HepG2 (cell line): ENCODE measurements at regions not wholly inside any gene's neighbourhood (a gene's known extent, or its start where the extent isn't known, plus 50 kb on each side); places are given as distances from the start of the nearest gene placed in this dataset.

Experiments
- ATF7 ChIP-seq, 2 experiments: fragments of 450-650 bp in 1 of 2; sonication (generic) in 1 of 2; formaldehyde crosslinking in 1 of 2; IDR thresholded peaks; 2 replicates each; pipeline versions ENCODE4 v1.4.0 to v1.6.1; 2016 to 2020; ENCODE audit warnings: antibody characterized with exemption in 1 of 2, mild to moderate bottlenecking in 1 of 2, missing genetic modification reagents in 1 of 2
- BORCS8-MEF2B ChIP-seq: sonication (generic); formaldehyde crosslinking; IDR thresholded peaks from 2 replicates; pipeline ENCODE4 v1.8.0; 2022; ENCODE audit warnings: mild to moderate bottlenecking, missing genetic modification reagents
- FOXA3 ChIP-seq: IDR thresholded peaks from 2 replicates; pipeline ENCODE4 v1.6.1; 2016; ENCODE audit warnings: missing genetic modification reagents, missing compliant biosample characterization
- RFXANK ChIP-seq: IDR thresholded peaks from 2 replicates; pipeline ENCODE4 v1.6.1; 2016
- RXRB ChIP-seq: IDR thresholded peaks from 2 replicates; pipeline ENCODE4 v1.6.1; 2016; ENCODE audit warnings: borderline replicate concordance, missing genetic modification reagents, missing compliant biosample characterization
- SMAD1 ChIP-seq: sonication (generic); formaldehyde crosslinking; IDR thresholded peaks from 2 replicates; pipeline ENCODE4 v1.4.0; 2020; ENCODE audit warnings: missing genetic modification reagents, low read depth, mild to moderate bottlenecking, borderline replicate concordance
- SOX13 ChIP-seq, 3 experiments: fragments of 450-650 bp in 1 of 3; sonication (generic) in 1 of 3; formaldehyde crosslinking in 1 of 3; IDR thresholded peaks in 2 of 3; conservative IDR thresholded peaks in 1 of 3; 2 replicates each; pipeline versions ENCODE4 v1.5.0 to v1.6.1; 2016 to 2020; ENCODE audit warnings: antibody characterized with exemption in 1 of 3, mild to moderate bottlenecking in 1 of 3, missing compliant biosample characterization in 1 of 3, missing genetic modification reagents in 1 of 3, moderate library complexity in 1 of 3
- ZNF101 ChIP-seq: sonication (generic); formaldehyde crosslinking; IDR thresholded peaks from 2 replicates; pipeline ENCODE4 v1.4.0; 2020; ENCODE audit warnings: mild to moderate bottlenecking, low read depth, missing genetic modification reagents, borderline replicate concordance
- ZNF121 ChIP-seq: sonication (generic); formaldehyde crosslinking; IDR thresholded peaks from 2 replicates; pipeline ENCODE4 v1.5.0; 2020; ENCODE audit warnings: mild to moderate bottlenecking, missing genetic modification reagents
- ZNF235 ChIP-seq: sonication (generic); formaldehyde crosslinking; IDR thresholded peaks from 2 replicates; pipeline ENCODE4 v1.8.1; 2023; ENCODE audit warnings: mild to moderate bottlenecking, missing genetic modification reagents, borderline replicate concordance
- ZNF24 ChIP-seq: fragments of 450-650 bp; IDR thresholded peaks from 2 replicates; pipeline ENCODE4 v1.6.1; 2017; ENCODE audit warnings: antibody characterized with exemption, mild to moderate bottlenecking
- ZNF256 ChIP-seq: sonication (generic); formaldehyde crosslinking; conservative IDR thresholded peaks from 2 replicates; pipeline ENCODE4 v1.4.0; 2020; ENCODE audit warnings: missing genetic modification reagents
- ZNF30 ChIP-seq: sonication (generic); formaldehyde crosslinking; IDR thresholded peaks from 2 replicates; pipeline ENCODE4 v1.5.0; 2020; ENCODE audit warnings: mild to moderate bottlenecking, missing genetic modification reagents
- ZNF570 ChIP-seq: sonication (generic); formaldehyde crosslinking; IDR thresholded peaks from 2 replicates; pipeline ENCODE4 v1.4.0; 2020; ENCODE audit warnings: mild to moderate bottlenecking, missing genetic modification reagents, borderline replicate concordance
- ZSCAN31 ChIP-seq: sonication (generic); formaldehyde crosslinking; IDR thresholded peaks from 2 replicates; pipeline ENCODE4 v1.5.0; 2020; ENCODE audit warnings: low read depth, mild to moderate bottlenecking, missing genetic modification reagents
- TF ChIP-seq, protein P1 (sequence below): sonication (generic); formaldehyde crosslinking; IDR thresholded peaks from 2 replicates; pipeline ENCODE4 v1.4.0; 2020; ENCODE audit warnings: mild to moderate bottlenecking, low read depth, missing genetic modification reagents
- TF ChIP-seq, protein P2 (sequence below): sonication (generic); formaldehyde crosslinking; IDR thresholded peaks from 2 replicates; pipeline ENCODE4 v1.4.0; 2020; ENCODE audit warnings: missing genetic modification reagents
- TF ChIP-seq, protein P3 (sequence below): sonication (generic); formaldehyde crosslinking; IDR thresholded peaks from 2 replicates; pipeline ENCODE4 v1.4.0; 2020; ENCODE audit warnings: missing genetic modification reagents
- TF ChIP-seq, protein P4 (sequence below): sonication (generic); formaldehyde crosslinking; conservative IDR thresholded peaks from 2 replicates; pipeline ENCODE4 v1.4.0; 2020; ENCODE audit warnings: missing genetic modification reagents
- TF ChIP-seq, protein P5 (sequence below): sonication (generic); formaldehyde crosslinking; IDR thresholded peaks from 2 replicates; pipeline ENCODE4 v1.4.0; 2020; ENCODE audit warnings: low read depth, missing genetic modification reagents

DNA sequence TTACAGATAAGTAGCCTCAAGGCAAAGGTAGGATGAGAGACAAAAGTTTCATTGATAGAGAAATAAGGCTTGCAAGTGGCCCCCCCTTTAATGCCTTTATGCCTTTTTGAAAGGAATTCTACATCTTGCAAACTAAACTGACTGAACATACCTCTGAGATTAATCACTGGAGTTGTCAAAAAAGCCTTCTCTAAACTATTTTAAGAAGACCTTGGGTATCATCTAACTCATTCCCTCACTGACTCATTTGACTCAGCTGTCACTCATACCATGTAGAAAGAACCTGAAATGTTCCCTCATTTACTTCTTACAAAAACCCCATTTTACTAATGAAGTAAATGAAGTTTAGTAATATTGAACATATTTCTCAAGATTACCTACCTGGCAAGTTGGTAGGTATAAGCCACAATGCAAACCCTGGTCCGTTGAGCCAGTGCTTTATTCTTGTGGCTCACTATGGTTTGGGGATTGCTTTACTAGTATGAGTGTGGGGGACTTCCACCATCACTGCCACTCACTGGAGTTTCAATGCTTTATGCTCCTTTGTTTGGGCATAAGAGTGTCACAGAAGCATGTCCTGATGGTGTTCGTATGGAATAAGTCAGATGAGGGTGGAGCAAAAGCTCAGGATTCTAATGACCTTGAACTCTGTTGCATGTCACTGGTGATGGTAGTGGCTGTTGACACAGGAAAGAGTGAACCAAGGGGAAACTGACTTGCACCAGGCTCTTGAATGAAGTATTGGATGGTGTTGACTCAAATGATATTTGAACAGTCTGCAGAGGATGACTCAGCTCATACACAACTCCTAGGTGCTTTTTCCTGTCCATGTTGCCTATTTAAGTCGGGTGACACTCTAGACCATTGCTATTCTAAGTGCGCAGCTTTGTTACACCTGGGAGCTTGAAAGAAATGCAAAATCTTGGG lies 305.5 kb upstream of the EMCN start (continued):
- TF ChIP-seq, protein P1, sequence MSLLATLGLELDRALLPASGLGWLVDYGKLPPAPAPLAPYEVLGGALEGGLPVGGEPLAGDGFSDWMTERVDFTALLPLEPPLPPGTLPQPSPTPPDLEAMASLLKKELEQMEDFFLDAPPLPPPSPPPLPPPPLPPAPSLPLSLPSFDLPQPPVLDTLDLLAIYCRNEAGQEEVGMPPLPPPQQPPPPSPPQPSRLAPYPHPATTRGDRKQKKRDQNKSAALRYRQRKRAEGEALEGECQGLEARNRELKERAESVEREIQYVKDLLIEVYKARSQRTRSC (CRISPR knock-in tag) = no peak
- TF ChIP-seq ZNF101 (CRISPR knock-in tag) = no peak
- TF ChIP-seq RFXANK (CRISPR knock-in tag) = no peak
- TF ChIP-seq ZNF256 = no peak
- TF ChIP-seq SOX13 (IDR thresholded peaks at IDR 0.05) = no peak
- peak in 1 of 2 experiments; percentile 11; a peak in 1 of 4 replicates for TF ChIP-seq SOX13 (CRISPR knock-in tag; conservative IDR thresholded peaks at IDR 0.05 in 1 of 2, IDR thresholded peaks at IDR 0.05 in 1 of 2)
- TF ChIP-seq ZNF570 (CRISPR knock-in tag) = no peak
- TF ChIP-seq FOXA3 = peak; percentile 90
- TF ChIP-seq SMAD1 (CRISPR knock-in tag) = no peak
- TF ChIP-seq, protein P2, sequence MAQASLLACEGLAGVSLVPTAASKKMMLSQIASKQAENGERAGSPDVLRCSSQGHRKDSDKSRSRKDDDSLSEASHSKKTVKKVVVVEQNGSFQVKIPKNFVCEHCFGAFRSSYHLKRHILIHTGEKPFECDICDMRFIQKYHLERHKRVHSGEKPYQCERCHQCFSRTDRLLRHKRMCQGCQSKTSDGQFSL = no peak
- TF ChIP-seq, protein P3, sequence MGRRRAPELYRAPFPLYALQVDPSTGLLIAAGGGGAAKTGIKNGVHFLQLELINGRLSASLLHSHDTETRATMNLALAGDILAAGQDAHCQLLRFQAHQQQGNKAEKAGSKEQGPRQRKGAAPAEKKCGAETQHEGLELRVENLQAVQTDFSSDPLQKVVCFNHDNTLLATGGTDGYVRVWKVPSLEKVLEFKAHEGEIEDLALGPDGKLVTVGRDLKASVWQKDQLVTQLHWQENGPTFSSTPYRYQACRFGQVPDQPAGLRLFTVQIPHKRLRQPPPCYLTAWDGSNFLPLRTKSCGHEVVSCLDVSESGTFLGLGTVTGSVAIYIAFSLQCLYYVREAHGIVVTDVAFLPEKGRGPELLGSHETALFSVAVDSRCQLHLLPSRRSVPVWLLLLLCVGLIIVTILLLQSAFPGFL = no peak
- TF ChIP-seq, protein P4, sequence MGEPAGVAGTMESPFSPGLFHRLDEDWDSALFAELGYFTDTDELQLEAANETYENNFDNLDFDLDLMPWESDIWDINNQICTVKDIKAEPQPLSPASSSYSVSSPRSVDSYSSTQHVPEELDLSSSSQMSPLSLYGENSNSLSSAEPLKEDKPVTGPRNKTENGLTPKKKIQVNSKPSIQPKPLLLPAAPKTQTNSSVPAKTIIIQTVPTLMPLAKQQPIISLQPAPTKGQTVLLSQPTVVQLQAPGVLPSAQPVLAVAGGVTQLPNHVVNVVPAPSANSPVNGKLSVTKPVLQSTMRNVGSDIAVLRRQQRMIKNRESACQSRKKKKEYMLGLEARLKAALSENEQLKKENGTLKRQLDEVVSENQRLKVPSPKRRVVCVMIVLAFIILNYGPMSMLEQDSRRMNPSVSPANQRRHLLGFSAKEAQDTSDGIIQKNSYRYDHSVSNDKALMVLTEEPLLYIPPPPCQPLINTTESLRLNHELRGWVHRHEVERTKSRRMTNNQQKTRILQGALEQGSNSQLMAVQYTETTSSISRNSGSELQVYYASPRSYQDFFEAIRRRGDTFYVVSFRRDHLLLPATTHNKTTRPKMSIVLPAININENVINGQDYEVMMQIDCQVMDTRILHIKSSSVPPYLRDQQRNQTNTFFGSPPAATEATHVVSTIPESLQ (CRISPR knock-in tag) = no peak
- TF ChIP-seq ZSCAN31 (CRISPR knock-in tag) = no peak
- TF ChIP-seq ZNF121 (CRISPR knock-in tag) = no peak
- TF ChIP-seq BORCS8-MEF2B = no peak
- no peak for TF ChIP-seq ZNF235
- TF ChIP-seq ZNF24 = no peak
- TF ChIP-seq, protein P5, sequence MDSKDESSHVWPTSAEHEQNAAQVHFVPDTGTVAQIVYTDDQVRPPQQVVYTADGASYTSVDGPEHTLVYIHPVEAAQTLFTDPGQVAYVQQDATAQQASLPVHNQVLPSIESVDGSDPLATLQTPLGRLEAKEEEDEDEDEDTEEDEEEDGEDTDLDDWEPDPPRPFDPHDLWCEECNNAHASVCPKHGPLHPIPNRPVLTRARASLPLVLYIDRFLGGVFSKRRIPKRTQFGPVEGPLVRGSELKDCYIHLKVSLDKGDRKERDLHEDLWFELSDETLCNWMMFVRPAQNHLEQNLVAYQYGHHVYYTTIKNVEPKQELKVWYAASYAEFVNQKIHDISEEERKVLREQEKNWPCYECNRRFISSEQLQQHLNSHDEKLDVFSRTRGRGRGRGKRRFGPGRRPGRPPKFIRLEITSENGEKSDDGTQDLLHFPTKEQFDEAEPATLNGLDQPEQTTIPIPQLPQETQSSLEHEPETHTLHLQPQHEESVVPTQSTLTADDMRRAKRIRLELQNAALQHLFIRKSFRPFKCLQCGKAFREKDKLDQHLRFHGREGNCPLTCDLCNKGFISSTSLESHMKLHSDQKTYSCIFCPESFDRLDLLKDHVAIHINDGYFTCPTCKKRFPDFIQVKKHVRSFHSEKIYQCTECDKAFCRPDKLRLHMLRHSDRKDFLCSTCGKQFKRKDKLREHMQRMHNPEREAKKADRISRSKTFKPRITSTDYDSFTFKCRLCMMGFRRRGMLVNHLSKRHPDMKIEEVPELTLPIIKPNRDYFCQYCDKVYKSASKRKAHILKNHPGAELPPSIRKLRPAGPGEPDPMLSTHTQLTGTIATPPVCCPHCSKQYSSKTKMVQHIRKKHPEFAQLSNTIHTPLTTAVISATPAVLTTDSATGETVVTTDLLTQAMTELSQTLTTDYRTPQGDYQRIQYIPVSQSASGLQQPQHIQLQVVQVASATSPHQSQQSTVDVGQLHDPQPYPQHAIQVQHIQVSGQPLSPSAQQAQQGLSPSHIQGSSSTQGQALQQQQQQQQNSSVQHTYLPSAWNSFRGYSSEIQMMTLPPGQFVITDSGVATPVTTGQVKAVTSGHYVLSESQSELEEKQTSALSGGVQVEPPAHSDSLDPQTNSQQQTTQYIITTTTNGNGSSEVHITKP (CRISPR knock-in tag) = peak; percentile 60; the same call in 1 of the 2 replicates
- no peak for TF ChIP-seq ZNF30 (CRISPR knock-in tag)
- TF ChIP-seq ATF7 (IDR thresholded peaks at IDR 0.05) = no peak
- TF ChIP-seq ATF7 (CRISPR knock-in tag; IDR thresholded peaks at IDR 0.05) = no peak
- peak; percentile 72 for TF ChIP-seq RXRB (CRISPR knock-in tag)
